CD14-positive monocyte (primary cell): ENCODE measurements at regions not wholly inside any gene's neighbourhood (a gene's known extent, or its start where the extent isn't known, plus 50 kb on each side); places are given as distances from the start of the nearest gene placed in this dataset.
"Not testable (repeated sequence)": the region's sequence is repeated elsewhere in the genome, so short reads cannot be mapped to it uniquely, and the experiment has no call there.

Experiments used
- DNase-seq, 3 donors: peaks; one replicate each; pipeline ENCODE4 v3.0.0-alpha.2; 2011 to 2022
- H2AFZ ChIP-seq: 2 replicates; pipeline ENCODE4 v1.6.0; 2012; ENCODE audit warnings: mild to moderate bottlenecking, low read depth, low read length, inconsistent platforms; ENCODE audit not compliant: insufficient read depth, poor library complexity, severe bottlenecking
- H3K27ac ChIP-seq, 2 donors: 1 replicate in 1 of 2; 2 replicates in 1 of 2; pipeline ENCODE4 v1.5.1; 2012 to 2013; ENCODE audit warnings: low read length in 2 of 2, control low read depth in 1 of 2, inconsistent platforms in 1 of 2, low read depth in 1 of 2, mild to moderate bottlenecking in 1 of 2
- H3K27me3 ChIP-seq, 2 donors: one replicate each; pipeline versions ENCODE4 v1.6.0 to v1.6.1; 2011 to 2013; ENCODE audit warnings: low read length in 2 of 2; ENCODE audit not compliant: control insufficient read depth in 2 of 2, insufficient read depth in 2 of 2
- H3K36me3 ChIP-seq, 2 donors: replicated peaks in 1 of 2; 1 replicate in 1 of 2; 2 replicates in 1 of 2; pipeline versions ENCODE4 v1.5.1 to v1.6.1; 2012 to 2013; ENCODE audit warnings: low read length in 2 of 2, control low read depth in 1 of 2, inconsistent platforms in 1 of 2, mild to moderate bottlenecking in 1 of 2; ENCODE audit not compliant: insufficient read depth in 2 of 2, control insufficient read depth in 1 of 2
- H3K4me1 ChIP-seq, 2 donors: 1 replicate in 1 of 2; 2 replicates in 1 of 2; pipeline versions ENCODE4 v1.5.1 to v1.6.1; 2012 to 2013; ENCODE audit warnings: low read length in 2 of 2, control low read depth in 1 of 2, inconsistent platforms in 1 of 2, mild to moderate bottlenecking in 1 of 2, moderate library complexity in 1 of 2; ENCODE audit not compliant: insufficient read depth in 2 of 2, control insufficient read depth in 1 of 2
- H3K4me2 ChIP-seq: replicated peaks from 2 replicates; pipeline ENCODE3; 2012; ENCODE audit warnings: low read length, moderate library complexity, mild to moderate bottlenecking; ENCODE audit not compliant: poor library complexity, severe bottlenecking; ENCODE audit errors: extremely low read depth
- H3K4me3 ChIP-seq, 3 experiments: fragments of 200-600 bp in 1 of 3; sonication (generic) in 1 of 3; replicated peaks in 1 of 3; 1 replicate in 2 of 3; 2 replicates in 1 of 3; pipeline ENCODE4 v1.5.1; 2011 to 2013; ENCODE audit warnings: low read length in 3 of 3, mild to moderate bottlenecking in 3 of 3, control low read depth in 2 of 3, low read depth in 2 of 3, inconsistent platforms in 1 of 3, moderate library complexity in 1 of 3
- H3K79me2 ChIP-seq: 2 replicates; pipeline ENCODE4 v1.6.0; 2012; ENCODE audit warnings: mild to moderate bottlenecking, control low read depth, inconsistent platforms, low read length, moderate library complexity; ENCODE audit not compliant: insufficient read depth
- H3K9ac ChIP-seq: 2 replicates; pipeline ENCODE4 v1.6.0; 2017; ENCODE audit warnings: low read length, mild to moderate bottlenecking; ENCODE audit not compliant: insufficient read depth, poor library complexity, severe bottlenecking
- H3K9me3 ChIP-seq, 2 donors: replicated peaks in 1 of 2; 1 replicate in 1 of 2; 2 replicates in 1 of 2; pipeline versions ENCODE4 v1.5.1 to v1.6.1; 2012 to 2013; ENCODE audit warnings: low read length in 2 of 2, control low read depth in 1 of 2; ENCODE audit not compliant: control insufficient read depth in 1 of 2, insufficient read depth in 1 of 2
- H4K20me1 ChIP-seq: 2 replicates; pipeline ENCODE4 v1.6.0; 2012; ENCODE audit warnings: mild to moderate bottlenecking, low read length, control low read depth, moderate library complexity; ENCODE audit not compliant: insufficient read depth
- H3K27ac Mint-ChIP-seq, 7 donors: one replicate each; pipeline ENCODE4 v1.8.0; 2020; ENCODE audit warnings: mild to moderate bottlenecking in 7 of 7, mixed read lengths in 7 of 7, moderate library complexity in 6 of 7, inconsistent platforms in 2 of 7
- H3K27me3 Mint-ChIP-seq, 3 donors: one replicate each; pipeline ENCODE4 v1.8.0; 2021 to 2022; ENCODE audit warnings: low read depth in 3 of 3, mild to moderate bottlenecking in 3 of 3, mixed read lengths in 3 of 3, moderate library complexity in 3 of 3, inconsistent platforms in 1 of 3
- H3K36me3 Mint-ChIP-seq, 2 donors: one replicate each; pipeline ENCODE4 v1.8.0; 2020; ENCODE audit warnings: mixed read lengths in 2 of 2, inconsistent platforms in 1 of 2, mild to moderate bottlenecking in 1 of 2
- H3K4me1 Mint-ChIP-seq: one replicate; pipeline ENCODE4 v1.8.0; 2020; ENCODE audit warnings: mild to moderate bottlenecking, mixed read lengths
- H3K4me3 Mint-ChIP-seq, 2 donors: one replicate each; pipeline ENCODE4 v1.8.0; 2020; ENCODE audit warnings: mild to moderate bottlenecking in 2 of 2, mixed read lengths in 2 of 2, moderate library complexity in 1 of 2
- H3K9me3 Mint-ChIP-seq, 7 donors: one replicate each; pipeline ENCODE4 v1.8.0; 2020 to 2022; ENCODE audit warnings: mixed read lengths in 7 of 7, mild to moderate bottlenecking in 6 of 7, moderate library complexity in 6 of 7, inconsistent platforms in 2 of 7
- CTCF ChIP-seq: fragments of 200-600 bp; IDR thresholded peaks from one replicate; pipeline ENCODE4 v1.8.0; 2022; ENCODE audit warnings: antibody characterized with exemption, mild to moderate bottlenecking
- WGBS: methylation state at CpG from one replicate; pipeline ENCODE4 v1.1.5; 2013; ENCODE audit warnings: missing lambda C conversion rate; ENCODE audit not compliant: insufficient coverage; 5-methylcytosine and 5-hydroxymethylcytosine counted together
- intact Hi-C, 2 donors: fragments of 100-400 bp; cut with micrococcal nuclease; formaldehyde crosslinking; loops; one replicate each; pipeline versions ENCODE4 v1.15.0 to v1.15.1; 2023

GRCh38 chr5:67896311-67896929, 319.1 kb upstream of the PIK3R1 start:
- no peak overlapping the region for H3K4me3 Mint-ChIP-seq
- intact Hi-C loops, result no loop called here
- TF ChIP-seq CTCF, result no peak
- Histone ChIP-seq H3K4me2 (no peak overlapping the region), H2AFZ (no peak overlapping the region), H3K27me3 (no peaks in the 10 kb centered on the region), H3K79me2 (no peaks in the 10 kb centered on the region), H3K4me1 (peaks cover 8 to 9% of the 10 kb centered on the region in 2 donors), H3K27ac (no peak overlapping the region), H3K36me3 (no peaks in the 10 kb centered on the region), H3K9ac (no peak overlapping the region), H3K4me3 (no peak overlapping the region), H4K20me1 (no peaks in the 10 kb centered on the region), H3K9me3 (peaks cover 0 to 6% of the 10 kb centered on the region in 2 donors)
- DNase-seq, result peak; percentile 23 to 68 (median 67)
- peaks cover 0 to 15% (median 10%) of the 10 kb centered on the region in 7 donors for H3K9me3 Mint-ChIP-seq
- H3K4me1 Mint-ChIP-seq, result peaks cover 16% of the 10 kb centered on the region
- peaks cover 0 to 3% (median 0%) of the 10 kb centered on the region in 3 donors for H3K27me3 Mint-ChIP-seq
- no peaks in the 10 kb centered on the region for H3K36me3 Mint-ChIP-seq
- WGBS, result no CpG with 5 or more reads among the region's 3 CpGs
- peak overlapping the region in 6 of 7 donors; percentile 17 to 73 (median 30) for H3K27ac Mint-ChIP-seq

DNA sequence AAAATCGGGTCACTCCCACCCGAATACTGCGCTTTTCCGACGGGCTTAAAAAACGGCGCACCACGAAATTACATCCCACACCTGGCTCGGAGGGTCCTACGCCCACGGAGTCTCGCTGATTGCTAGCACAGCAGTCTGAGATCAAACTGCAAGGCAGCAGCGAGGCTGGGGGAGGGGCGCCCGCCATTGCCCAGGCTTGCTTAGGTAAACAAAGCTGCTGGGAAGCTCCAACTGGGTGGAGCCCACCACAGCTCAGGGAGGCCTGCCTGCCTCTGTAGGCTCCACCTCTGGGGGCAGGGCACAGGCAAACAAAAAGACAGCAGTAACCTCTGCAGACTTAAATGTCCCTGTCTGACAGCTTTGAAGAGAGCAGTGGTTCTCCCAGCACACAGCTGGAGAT, 325.7 kb upstream of the PIK3R1 start:
- H3K27ac ChIP-seq, H3K9me3 Mint-ChIP-seq, H3K4me1 Mint-ChIP-seq, intact Hi-C loops, H4K20me1 ChIP-seq, H2AFZ ChIP-seq, H3K9me3 ChIP-seq, H3K27me3 ChIP-seq, H3K79me2 ChIP-seq, H3K9ac ChIP-seq, H3K4me2 ChIP-seq, H3K36me3 ChIP-seq, DNase-seq, H3K36me3 Mint-ChIP-seq, H3K4me1 ChIP-seq, H3K27me3 Mint-ChIP-seq, H3K27ac Mint-ChIP-seq, H3K4me3 Mint-ChIP-seq, H3K4me3 ChIP-seq: not testable (repeated sequence)
- no CpG with 5 or more reads among the region's 15 CpGs for WGBS
